ENCODE measurements at regions not wholly inside any gene's neighbourhood (a gene's known extent, or its start where the extent isn't known, plus 50 kb on each side); places are given as distances from the start of the nearest gene placed in this dataset.

GRCh38 chr13:54640719-54641118 is 1612.1 kb downstream of the OLFM4 start:
- TF ChIP-seq, protein P1, sequence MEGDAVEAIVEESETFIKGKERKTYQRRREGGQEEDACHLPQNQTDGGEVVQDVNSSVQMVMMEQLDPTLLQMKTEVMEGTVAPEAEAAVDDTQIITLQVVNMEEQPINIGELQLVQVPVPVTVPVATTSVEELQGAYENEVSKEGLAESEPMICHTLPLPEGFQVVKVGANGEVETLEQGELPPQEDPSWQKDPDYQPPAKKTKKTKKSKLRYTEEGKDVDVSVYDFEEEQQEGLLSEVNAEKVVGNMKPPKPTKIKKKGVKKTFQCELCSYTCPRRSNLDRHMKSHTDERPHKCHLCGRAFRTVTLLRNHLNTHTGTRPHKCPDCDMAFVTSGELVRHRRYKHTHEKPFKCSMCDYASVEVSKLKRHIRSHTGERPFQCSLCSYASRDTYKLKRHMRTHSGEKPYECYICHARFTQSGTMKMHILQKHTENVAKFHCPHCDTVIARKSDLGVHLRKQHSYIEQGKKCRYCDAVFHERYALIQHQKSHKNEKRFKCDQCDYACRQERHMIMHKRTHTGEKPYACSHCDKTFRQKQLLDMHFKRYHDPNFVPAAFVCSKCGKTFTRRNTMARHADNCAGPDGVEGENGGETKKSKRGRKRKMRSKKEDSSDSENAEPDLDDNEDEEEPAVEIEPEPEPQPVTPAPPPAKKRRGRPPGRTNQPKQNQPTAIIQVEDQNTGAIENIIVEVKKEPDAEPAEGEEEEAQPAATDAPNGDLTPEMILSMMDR (IDR thresholded peaks at IDR 0.05 in 8 of 11, conservative IDR thresholded peaks at IDR 0.05 in 3 of 11): no peak
- no peak for TF ChIP-seq POLR2AphosphoS5 (IDR thresholded peaks at IDR 0.05)

Measured in spleen (tissue), 7 donors.